Endothelial cell of umbilical vein (primary cell): ENCODE measurements at regions not wholly inside any gene's neighbourhood (a gene's known extent, or its start where the extent isn't known, plus 50 kb on each side); places are given as distances from the start of the nearest gene placed in this dataset.

ENCODE experiments used
- BruUV-seq: library from RNA; stranded (reverse); fragments of 400-500 nt; replicated peaks from 2 replicates; lab custom pipeline; 2021; lab: Mats Ljungman, UMichigan
- CTCF ChIA-PET: fragments of 300-600, 350-600 bp; sonication (Branson Sonifier 250); formaldehyde crosslinking; loops from one replicate; lab custom pipeline; 2021; ENCODE audit warnings: antibody characterized with exemption, inconsistent platforms; lab: Charles Lee
- POLR2A ChIA-PET: fragments of 300-600, 350-600 bp; sonication (Branson Sonifier 250); formaldehyde crosslinking; loops from one replicate; lab custom pipeline; 2021; ENCODE audit warnings: antibody characterized with exemption, inconsistent platforms; lab: Charles Lee
- DNase-seq: peaks from one replicate; pipeline ENCODE4 v3.0.0-alpha.2; 2011; ENCODE audit warnings: low read depth, low spot score
- FAIRE-seq: peaks from 2 replicates; lab custom pipeline; 2011; peaks lifted over from hg19 to GRCh38; lab: Jason Lieb, UNC
- H2AFZ ChIP-seq: 2 replicates; pipeline ENCODE4 v1.6.0; 2012; ENCODE audit warnings: low read depth, low read length, control low read depth, inconsistent platforms
- H3K27ac ChIP-seq: 2 replicates; pipeline ENCODE4 v1.5.1; 2011; ENCODE audit warnings: low read depth, mild to moderate bottlenecking, control low read depth, low read length, moderate library complexity; ENCODE audit not compliant: insufficient read depth
- H3K27me3 ChIP-seq, 2 experiments: 2 replicates each; pipeline versions ENCODE4 v1.6.0 to v1.6.1; 2011; ENCODE audit warnings: low read length in 2 of 2, mixed read lengths in 1 of 2; ENCODE audit not compliant: control insufficient read depth in 2 of 2, insufficient read depth in 2 of 2
- H3K36me3 ChIP-seq, 2 experiments: 2 replicates in 1 of 2; 3 replicates in 1 of 2; pipeline ENCODE4 v1.5.1; 2011; ENCODE audit warnings: low read length in 2 of 2, mild to moderate bottlenecking in 1 of 2, moderate library complexity in 1 of 2; ENCODE audit not compliant: control insufficient read depth in 2 of 2, insufficient read depth in 2 of 2; ENCODE audit errors: extremely low read depth in 1 of 2
- H3K4me1 ChIP-seq: 3 replicates; pipeline ENCODE4 v1.5.1; 2011; ENCODE audit warnings: mild to moderate bottlenecking, low read length; ENCODE audit not compliant: control insufficient read depth, insufficient read depth; ENCODE audit errors: extremely low read depth
- H3K4me2 ChIP-seq: 2 replicates; pipeline ENCODE4 v1.6.1; 2011; ENCODE audit warnings: low read length, control low read depth, mixed read lengths; ENCODE audit not compliant: insufficient read depth
- H3K4me3 ChIP-seq, 3 experiments: fragments of 200-600 bp in 1 of 3; sonication (generic), shearing (Covaris generic) in 1 of 3; replicated peaks in 1 of 3; 2 replicates each; pipeline ENCODE4 v1.5.1; 2011 to 2016; ENCODE audit warnings: control low read depth in 3 of 3, low read length in 3 of 3, mild to moderate bottlenecking in 2 of 3, inconsistent platforms in 1 of 3, low read depth in 1 of 3, moderate library complexity in 1 of 3; ENCODE audit not compliant: insufficient read depth in 1 of 3
- H3K79me2 ChIP-seq: 2 replicates; pipeline ENCODE4 v1.6.0; 2012; ENCODE audit warnings: low read length, inconsistent platforms; ENCODE audit not compliant: control insufficient read depth, insufficient read depth
- H3K9ac ChIP-seq: replicated peaks from 2 replicates; pipeline ENCODE3; 2011; ENCODE audit warnings: low read length, control low read depth; ENCODE audit not compliant: insufficient read depth; ENCODE audit errors: extremely low read depth
- H3K9me1 ChIP-seq: replicated peaks from 3 replicates; pipeline ENCODE4 v1.6.0; 2011; ENCODE audit warnings: mild to moderate bottlenecking, low read length; ENCODE audit not compliant: control insufficient read depth, insufficient read depth; ENCODE audit errors: extremely low read depth
- H3K9me3 ChIP-seq: replicated peaks from 2 replicates; pipeline ENCODE4 v1.5.1; 2012; ENCODE audit warnings: low read length, inconsistent platforms; ENCODE audit not compliant: control insufficient read depth, insufficient read depth
- H4K20me1 ChIP-seq: replicated peaks from 2 replicates; pipeline ENCODE3; 2011; ENCODE audit warnings: mild to moderate bottlenecking, low read length; ENCODE audit not compliant: control insufficient read depth, insufficient read depth; ENCODE audit errors: extremely low read depth
- EZH2 ChIP-seq: IDR thresholded peaks from 2 replicates; pipeline ENCODE4 v1.6.1; 2012; ENCODE audit warnings: borderline replicate concordance, low read depth, mild to moderate bottlenecking, moderate library complexity, low read length, inconsistent platforms; ENCODE audit not compliant: severe bottlenecking
- FOS ChIP-seq: IDR thresholded peaks from 2 replicates; pipeline ENCODE4 v1.6.1; 2011; ENCODE audit warnings: mild to moderate bottlenecking, low read length, moderate library complexity, borderline replicate concordance; ENCODE audit not compliant: insufficient read depth
- GATA2 ChIP-seq: IDR thresholded peaks from 2 replicates; pipeline ENCODE4 v1.7.0; 2011; ENCODE audit warnings: low read depth, mild to moderate bottlenecking, moderate library complexity, mixed read lengths, low read length; ENCODE audit not compliant: insufficient read length, insufficient read depth
- JUN ChIP-seq: IDR thresholded peaks from 2 replicates; pipeline ENCODE4 v1.6.1; 2011; ENCODE audit warnings: borderline replicate concordance, low read depth; ENCODE audit not compliant: insufficient read length, insufficient read depth
- MYC ChIP-seq: IDR thresholded peaks from one replicate; pipeline ENCODE4 v1.6.1; 2011; ENCODE audit warnings: mild to moderate bottlenecking, low read depth, low read length
- POLR2A ChIP-seq: IDR thresholded peaks from 2 replicates; pipeline ENCODE4 v1.6.1; 2012; ENCODE audit warnings: low read depth, mild to moderate bottlenecking, control low read depth, low read length
- POLR2AphosphoS5 ChIP-seq: IDR thresholded peaks from 2 replicates; pipeline ENCODE4 v1.6.1; 2012; ENCODE audit warnings: low read depth, mild to moderate bottlenecking, control low read depth, low read length, moderate library complexity; ENCODE audit not compliant: insufficient read depth
- dilution Hi-C: fragments of 300-500 bp; cut with MboI; formaldehyde crosslinking; loops from one replicate; pipeline ENCODE4 v1.15.0; 2019; ENCODE audit warnings: low sequenced_read_pairs; ENCODE audit not compliant: extremely low pct_ligation_motif_present
- intact Hi-C: fragments of 100-400 bp; cut with micrococcal nuclease; formaldehyde crosslinking; loops from one replicate; pipeline ENCODE4 v1.10.0; 2022
- TF ChIP-seq, protein P1 (sequence below), 2 donors: IDR thresholded peaks; 1 replicate in 1 of 2; 2 replicates in 1 of 2; pipeline ENCODE4 v1.5.1; 2011; ENCODE audit warnings: low read length in 2 of 2, mild to moderate bottlenecking in 2 of 2, moderate library complexity in 2 of 2, control low read depth in 1 of 2, inconsistent platforms in 1 of 2, low read depth in 1 of 2; ENCODE audit not compliant: insufficient read depth in 1 of 2; ENCODE audit errors: extremely low read depth in 1 of 2
- TF ChIP-seq, protein P2 (sequence below): IDR thresholded peaks from 2 replicates; pipeline ENCODE4 v1.6.1; 2011; ENCODE audit not compliant: insufficient read depth, insufficient read length

DNA sequence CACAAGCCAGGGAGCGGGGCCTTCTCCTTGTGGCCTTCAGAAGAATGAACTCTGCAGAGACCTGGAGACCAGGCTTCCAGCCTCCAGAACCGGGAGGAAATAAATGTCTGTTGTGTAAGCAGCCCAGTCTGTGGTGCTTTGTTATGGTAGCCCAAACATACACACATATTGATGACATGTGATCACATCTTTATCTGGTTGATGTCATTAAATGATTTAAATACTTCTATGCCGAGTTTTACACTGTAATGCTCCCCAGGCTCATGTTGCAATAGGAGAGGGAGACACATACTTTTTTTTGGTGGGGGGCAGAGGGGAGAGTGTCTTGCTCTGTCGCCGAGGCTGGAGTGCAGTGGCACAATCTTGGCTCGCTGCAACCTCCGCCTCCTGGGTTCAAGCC, 188.0 kb upstream of the IRS2 start:
- H2AFZ ChIP-seq, result no peak overlapping the region
- dilution Hi-C loops (no loop called here), intact Hi-C loops (no loop called here)
- no TSS peak for BruUV-seq
- H4K20me1 ChIP-seq, result no peaks in the 10 kb centered on the region
- POLR2A ChIA-PET, result no interaction called here
- no peaks in the 10 kb centered on the region for H3K36me3 ChIP-seq
- H3K9me3 ChIP-seq, result no peaks in the 10 kb centered on the region
- DNase-seq (no peak), FAIRE-seq (no peak)
- no peaks in the 10 kb centered on the region for H3K9me1 ChIP-seq
- H3K79me2 ChIP-seq, result no peaks in the 10 kb centered on the region
- TF ChIP-seq EZH2 (no peak), MYC (no peak), FOS (no peak), POLR2A (no peak), POLR2AphosphoS5 (no peak), JUN (no peak)
- TF ChIP-seq, protein P1, sequence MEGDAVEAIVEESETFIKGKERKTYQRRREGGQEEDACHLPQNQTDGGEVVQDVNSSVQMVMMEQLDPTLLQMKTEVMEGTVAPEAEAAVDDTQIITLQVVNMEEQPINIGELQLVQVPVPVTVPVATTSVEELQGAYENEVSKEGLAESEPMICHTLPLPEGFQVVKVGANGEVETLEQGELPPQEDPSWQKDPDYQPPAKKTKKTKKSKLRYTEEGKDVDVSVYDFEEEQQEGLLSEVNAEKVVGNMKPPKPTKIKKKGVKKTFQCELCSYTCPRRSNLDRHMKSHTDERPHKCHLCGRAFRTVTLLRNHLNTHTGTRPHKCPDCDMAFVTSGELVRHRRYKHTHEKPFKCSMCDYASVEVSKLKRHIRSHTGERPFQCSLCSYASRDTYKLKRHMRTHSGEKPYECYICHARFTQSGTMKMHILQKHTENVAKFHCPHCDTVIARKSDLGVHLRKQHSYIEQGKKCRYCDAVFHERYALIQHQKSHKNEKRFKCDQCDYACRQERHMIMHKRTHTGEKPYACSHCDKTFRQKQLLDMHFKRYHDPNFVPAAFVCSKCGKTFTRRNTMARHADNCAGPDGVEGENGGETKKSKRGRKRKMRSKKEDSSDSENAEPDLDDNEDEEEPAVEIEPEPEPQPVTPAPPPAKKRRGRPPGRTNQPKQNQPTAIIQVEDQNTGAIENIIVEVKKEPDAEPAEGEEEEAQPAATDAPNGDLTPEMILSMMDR (IDR thresholded peaks at IDR 0.05; ENCODE audit: extremely low read depth in 1 of 2, insufficient read depth in 1 of 2, low read depth in 1 of 2, low read length in 2 of 2), result no peak
- CTCF ChIA-PET, result no interaction called here
- H3K27me3 ChIP-seq, result no peaks in the 10 kb centered on the region
- H3K4me3 ChIP-seq, result no peak overlapping the region
- H3K4me1 ChIP-seq, result no peaks in the 10 kb centered on the region
- no peak overlapping the region for H3K9ac ChIP-seq
- no peak overlapping the region for H3K4me2 ChIP-seq
- H3K27ac ChIP-seq, result no peak overlapping the region

DNA sequence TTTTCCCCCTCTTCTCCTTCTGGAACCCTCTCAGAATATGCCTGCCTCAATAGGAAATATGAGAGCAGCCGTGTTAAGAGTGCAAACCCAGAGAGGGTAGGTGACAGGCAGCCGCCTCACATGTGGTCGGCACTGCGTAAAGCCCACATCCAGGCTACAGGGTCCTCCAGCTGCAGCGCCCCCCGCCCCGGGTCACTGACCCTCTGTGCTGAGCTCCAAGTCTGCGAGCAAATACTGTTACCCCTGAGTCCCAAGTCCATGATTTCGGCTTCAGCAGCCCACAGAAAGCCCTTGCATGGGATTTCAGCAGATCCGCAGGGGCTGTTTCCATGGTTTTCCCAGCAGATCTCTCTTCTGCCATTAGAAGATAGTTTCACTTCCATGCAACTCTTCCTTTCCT, 186.9 kb upstream of the IRS2 start:
- Histone ChIP-seq H2AFZ (no peak overlapping the region), H3K9me1 (no peaks in the 10 kb centered on the region), H3K27me3 (no peaks in the 10 kb centered on the region), H3K27ac (no peak overlapping the region), H3K9me3 (no peaks in the 10 kb centered on the region), H3K9ac (no peak overlapping the region), H3K4me3 (no peak overlapping the region), H4K20me1 (no peaks in the 10 kb centered on the region), H3K36me3 (no peaks in the 10 kb centered on the region), H3K4me2 (no peak overlapping the region), H3K4me1 (no peaks in the 10 kb centered on the region), H3K79me2 (no peaks in the 10 kb centered on the region)
- POLR2A ChIA-PET, result no interaction called here
- dilution Hi-C loops (no loop called here), intact Hi-C loops (no loop called here)
- CTCF ChIA-PET, result no interaction called here
- no peak for TF ChIP-seq FOS
- TF ChIP-seq MYC, result no peak
- TF ChIP-seq JUN, result no peak
- no peak for TF ChIP-seq EZH2
- TF ChIP-seq, protein P1 (IDR thresholded peaks at IDR 0.05; ENCODE audit: extremely low read depth in 1 of 2, insufficient read depth in 1 of 2, low read depth in 1 of 2, low read length in 2 of 2), result no peak
- no peak for TF ChIP-seq POLR2A
- no peak for TF ChIP-seq GATA2
- TF ChIP-seq, protein P2, sequence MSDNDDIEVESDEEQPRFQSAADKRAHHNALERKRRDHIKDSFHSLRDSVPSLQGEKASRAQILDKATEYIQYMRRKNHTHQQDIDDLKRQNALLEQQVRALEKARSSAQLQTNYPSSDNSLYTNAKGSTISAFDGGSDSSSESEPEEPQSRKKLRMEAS, result no peak
- no peak for TF ChIP-seq POLR2AphosphoS5
- FAIRE-seq (no peak), DNase-seq (no peak)
- no TSS peak for BruUV-seq
